ENCODE measurements at regions not wholly inside any gene's neighbourhood (a gene's known extent, or its start where the extent isn't known, plus 50 kb on each side); places are given as distances from the start of the nearest gene placed in this dataset.

- H3K4me3 ChIP-seq (ENCODE audit: low read depth, low read length), result no peak overlapping the region
- DNase-seq (ENCODE audit: low read depth), result no peak
- TF ChIP-seq, protein P1, sequence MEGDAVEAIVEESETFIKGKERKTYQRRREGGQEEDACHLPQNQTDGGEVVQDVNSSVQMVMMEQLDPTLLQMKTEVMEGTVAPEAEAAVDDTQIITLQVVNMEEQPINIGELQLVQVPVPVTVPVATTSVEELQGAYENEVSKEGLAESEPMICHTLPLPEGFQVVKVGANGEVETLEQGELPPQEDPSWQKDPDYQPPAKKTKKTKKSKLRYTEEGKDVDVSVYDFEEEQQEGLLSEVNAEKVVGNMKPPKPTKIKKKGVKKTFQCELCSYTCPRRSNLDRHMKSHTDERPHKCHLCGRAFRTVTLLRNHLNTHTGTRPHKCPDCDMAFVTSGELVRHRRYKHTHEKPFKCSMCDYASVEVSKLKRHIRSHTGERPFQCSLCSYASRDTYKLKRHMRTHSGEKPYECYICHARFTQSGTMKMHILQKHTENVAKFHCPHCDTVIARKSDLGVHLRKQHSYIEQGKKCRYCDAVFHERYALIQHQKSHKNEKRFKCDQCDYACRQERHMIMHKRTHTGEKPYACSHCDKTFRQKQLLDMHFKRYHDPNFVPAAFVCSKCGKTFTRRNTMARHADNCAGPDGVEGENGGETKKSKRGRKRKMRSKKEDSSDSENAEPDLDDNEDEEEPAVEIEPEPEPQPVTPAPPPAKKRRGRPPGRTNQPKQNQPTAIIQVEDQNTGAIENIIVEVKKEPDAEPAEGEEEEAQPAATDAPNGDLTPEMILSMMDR (IDR thresholded peaks at IDR 0.05; ENCODE audit: insufficient read depth, low read depth, low read length, missing control alignments), result no peak
Observed at GRCh38 chr18:47441914-47442313, 190.5 kb upstream of the SKOR2 start.

DNA sequence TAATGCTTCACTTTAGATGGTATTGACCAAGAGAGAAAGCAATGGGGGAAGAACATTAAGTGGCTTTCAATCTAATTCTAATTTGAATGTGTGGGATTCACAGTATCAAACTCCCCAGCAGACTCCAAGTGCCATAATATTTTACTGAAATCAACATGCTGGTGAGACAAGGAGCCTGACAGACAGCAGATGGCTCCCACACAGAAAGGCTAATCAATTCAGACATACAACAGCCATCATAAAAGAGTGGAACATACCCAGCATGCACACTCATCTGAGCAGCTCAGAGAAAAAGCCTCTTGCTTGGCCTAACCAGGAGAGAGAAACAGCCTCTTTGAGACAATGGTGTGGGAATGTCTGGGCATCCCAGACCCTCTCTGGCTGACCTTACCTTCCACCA lies 186.5 kb upstream of the SKOR2 start:
- TF ChIP-seq, protein P1 (IDR thresholded peaks at IDR 0.05; ENCODE audit: insufficient read depth, low read depth, low read length, missing control alignments), result no peak
- H3K4me3 ChIP-seq (ENCODE audit: low read depth, low read length), result no peak overlapping the region
- no peak for DNase-seq (ENCODE audit: low read depth)

DNA sequence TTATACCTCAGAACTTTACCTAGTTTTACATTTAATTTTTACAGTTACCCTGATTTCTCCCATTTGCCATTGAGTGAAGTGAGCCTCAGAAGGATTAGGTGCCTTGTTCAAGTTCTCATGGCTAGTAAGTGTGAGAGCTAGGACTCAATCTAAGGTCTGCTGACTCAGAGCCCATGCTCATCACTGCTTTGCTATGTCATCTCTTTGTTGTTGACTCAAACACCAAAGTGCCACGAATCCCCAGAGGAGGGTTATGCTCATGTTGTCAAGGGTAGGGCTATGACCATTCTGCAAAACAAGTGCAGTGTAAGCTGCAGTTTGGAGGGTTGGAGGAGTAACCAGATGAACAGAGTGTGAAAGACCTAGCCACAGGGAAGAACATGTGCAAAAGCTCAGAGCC lies 185.4 kb upstream of the SKOR2 start:
- TF ChIP-seq, protein P1 (IDR thresholded peaks at IDR 0.05; ENCODE audit: insufficient read depth, low read depth, low read length, missing control alignments), result no peak
- no peak for DNase-seq (ENCODE audit: low read depth)
- no peak overlapping the region for H3K4me3 ChIP-seq (ENCODE audit: low read depth, low read length)

DNA sequence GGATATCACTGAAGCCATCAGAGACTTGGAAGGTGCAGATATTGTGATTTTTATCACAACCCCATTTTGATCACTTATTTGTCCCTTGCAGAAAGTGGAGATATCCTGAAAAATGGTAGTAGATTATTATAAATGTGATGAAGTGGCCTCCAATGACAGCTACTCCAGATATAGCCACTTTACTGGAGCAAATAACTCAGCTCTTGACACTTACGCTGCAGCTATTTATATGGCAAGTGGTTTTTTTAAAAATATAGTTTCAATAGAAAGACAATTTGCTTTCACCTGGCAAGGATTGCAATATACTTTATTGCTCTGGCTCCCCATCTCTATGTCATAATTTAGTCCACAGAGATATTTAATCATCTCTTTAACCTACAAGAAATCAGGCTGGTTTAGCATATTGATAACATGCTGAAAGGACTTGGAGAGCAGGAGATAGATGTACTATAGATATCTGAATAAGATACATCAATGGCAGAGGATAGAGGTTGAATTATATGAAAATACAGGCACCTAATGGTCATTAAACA lies 182.8 kb upstream of the SKOR2 start:
- no peak for DNase-seq (ENCODE audit: low read depth)
- no peak overlapping the region for H3K4me3 ChIP-seq (ENCODE audit: low read depth, low read length)
- TF ChIP-seq, protein P1 (IDR thresholded peaks at IDR 0.05; ENCODE audit: insufficient read depth, low read depth, low read length, missing control alignments), result no peak

DNA sequence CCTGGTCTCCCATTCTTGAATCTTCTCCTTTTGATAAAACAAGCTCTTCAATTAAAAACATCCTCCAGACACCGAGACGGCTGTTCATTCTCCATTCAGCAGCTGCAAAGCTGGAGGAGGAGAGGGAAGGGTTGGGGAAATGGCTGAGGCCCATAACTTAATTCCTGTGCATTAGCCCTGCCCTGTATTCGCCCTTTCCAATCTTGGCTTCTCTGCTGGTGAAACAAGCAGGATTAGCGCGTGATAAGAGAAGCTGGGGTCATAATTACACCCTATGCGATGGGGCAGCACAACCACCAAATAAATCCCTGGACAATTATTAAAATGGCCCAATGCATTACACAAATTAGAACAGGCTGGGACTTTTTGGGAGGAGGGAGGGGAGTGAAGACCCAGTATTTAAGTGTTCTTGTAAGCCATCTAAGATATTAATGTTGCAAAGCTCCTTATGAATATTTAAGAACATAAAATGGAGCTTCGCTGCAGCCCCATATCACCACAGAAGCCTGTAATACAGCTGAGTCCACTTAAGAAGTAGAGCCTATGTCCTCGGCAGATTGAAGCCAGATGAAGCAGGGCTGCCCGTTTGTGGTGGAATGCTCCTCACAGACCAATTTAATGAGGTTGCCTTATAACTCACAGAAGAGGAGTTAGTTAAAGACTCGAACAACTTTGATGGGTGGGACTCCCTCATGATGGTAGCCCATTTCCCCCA lies 176.6 kb upstream of the SKOR2 start:
- no peak for DNase-seq (ENCODE audit: low read depth)
- no peak overlapping the region for H3K4me3 ChIP-seq (ENCODE audit: low read depth, low read length)
- TF ChIP-seq, protein P1 (IDR thresholded peaks at IDR 0.05; ENCODE audit: insufficient read depth, low read depth, low read length, missing control alignments), result no peak

GRCh38 chr18:47427072-47427471 lies 175.6 kb upstream of the SKOR2 start:
- no peak overlapping the region for H3K4me3 ChIP-seq (ENCODE audit: low read depth, low read length)
- no peak for DNase-seq (ENCODE audit: low read depth)
- TF ChIP-seq, protein P1 (IDR thresholded peaks at IDR 0.05; ENCODE audit: insufficient read depth, low read depth, low read length, missing control alignments), result no peak

DNA sequence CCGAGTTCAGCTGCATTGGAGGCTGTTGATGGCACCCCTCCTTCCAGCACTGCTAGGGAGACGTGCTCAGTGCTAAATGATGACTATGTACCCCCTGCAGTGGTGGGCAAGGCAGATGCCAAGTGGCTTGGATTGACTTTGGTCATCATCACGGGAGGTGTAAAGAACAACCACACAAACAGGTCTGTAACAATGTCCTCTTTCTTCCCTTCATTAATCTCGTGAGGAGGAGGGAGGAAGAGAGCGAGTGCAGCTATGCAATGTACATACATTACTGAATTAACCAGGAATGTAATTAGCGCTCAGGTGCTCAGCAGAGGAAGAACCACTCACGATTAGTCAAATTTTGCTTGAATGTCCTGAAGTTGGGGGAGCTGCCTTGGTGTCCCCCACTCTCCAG lies 173.9 kb upstream of the SKOR2 start:
- DNase-seq (ENCODE audit: low read depth), result no peak
- TF ChIP-seq, protein P1 (IDR thresholded peaks at IDR 0.05; ENCODE audit: insufficient read depth, low read depth, low read length, missing control alignments), result no peak
- H3K4me3 ChIP-seq (ENCODE audit: low read depth, low read length), result no peak overlapping the region
